ENCODE measurements at regions not wholly inside any gene's neighbourhood (a gene's known extent, or its start where the extent isn't known, plus 50 kb on each side); places are given as distances from the start of the nearest gene placed in this dataset.

DNA sequence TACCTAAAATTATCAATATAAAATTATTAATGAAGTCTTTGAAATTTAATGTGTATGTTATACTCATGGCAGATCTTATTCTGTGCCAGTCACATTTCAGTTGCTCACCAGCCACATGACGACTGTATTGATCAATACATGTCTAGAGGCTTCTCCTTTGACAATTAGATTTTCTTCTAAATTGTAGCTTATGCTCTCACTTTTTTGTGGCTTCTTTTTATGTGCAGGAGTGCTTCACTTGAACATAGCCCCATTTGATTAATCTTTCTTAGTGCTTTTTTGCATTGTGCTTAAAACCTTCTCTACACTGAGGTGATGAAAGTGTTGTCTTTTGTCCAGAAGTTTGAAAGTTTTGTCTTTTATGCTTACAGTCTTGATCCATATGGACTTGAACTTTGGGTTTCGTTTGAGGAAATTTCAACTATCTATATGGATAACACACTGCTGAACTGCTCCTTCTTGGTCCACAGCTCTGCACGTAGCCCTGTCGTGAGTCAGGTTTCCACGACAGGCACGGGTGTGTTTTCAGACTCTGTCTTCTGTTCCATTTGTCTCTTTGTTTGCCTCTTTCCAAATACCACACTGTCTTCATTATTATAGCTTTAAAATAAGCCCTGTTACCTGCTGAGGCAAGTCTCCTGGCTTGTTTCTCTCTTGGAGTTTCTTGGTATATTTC lies 393.9 kb upstream of the CFAP20DC start:
- peak; percentile 29 for DNase-seq

GRCh38 chr3:59442046-59442445 lies 392.2 kb upstream of the CFAP20DC start:
- DNase-seq = no peak

DNA sequence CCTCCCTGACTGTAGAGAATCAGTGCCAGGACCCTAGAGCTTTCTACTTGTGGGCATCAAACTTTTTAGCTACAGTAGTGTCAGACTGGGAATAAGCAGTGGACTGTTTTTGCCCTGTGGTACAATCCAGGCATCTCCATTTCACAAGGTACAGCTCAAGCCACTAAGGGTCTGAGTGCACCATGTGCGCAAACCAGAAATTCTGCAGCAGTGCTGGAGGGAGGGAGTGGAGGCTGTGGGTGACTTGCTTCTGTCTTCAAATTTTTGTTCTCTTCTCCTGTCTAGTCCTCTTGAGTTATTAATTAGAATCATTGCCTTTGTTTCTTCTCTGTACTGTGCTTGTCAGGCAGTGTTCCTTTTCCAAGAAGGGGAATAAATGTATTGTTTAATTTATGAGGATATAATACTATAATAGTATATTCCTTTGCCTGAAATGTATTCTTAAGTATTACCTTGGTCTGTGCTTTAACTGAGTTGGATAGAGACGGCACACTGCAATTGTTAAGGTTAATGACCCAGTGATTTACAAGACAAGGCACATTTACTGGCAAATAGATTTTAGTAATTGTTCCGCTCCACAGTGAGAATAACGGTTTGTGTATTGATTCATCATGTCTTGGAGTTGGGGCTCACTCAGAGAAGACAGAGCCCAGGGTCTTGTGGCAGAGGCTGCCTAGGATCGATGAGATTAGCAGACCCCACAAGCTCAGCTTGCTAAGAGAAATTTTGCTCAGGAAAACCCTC lies 390.6 kb upstream of the CFAP20DC start:
- no peak for DNase-seq

GRCh38 chr3:59438492-59438891 lies 388.7 kb upstream of the CFAP20DC start:
- no peak for DNase-seq

- DNase-seq = no peak
These were observed 386.5 kb upstream of the CFAP20DC start for GRCh38 chr3:59436164-59436958.

- DNase-seq = no peak
These were observed 383.7 kb upstream of the CFAP20DC start for GRCh38 chr3:59433546-59433945.

DNA sequence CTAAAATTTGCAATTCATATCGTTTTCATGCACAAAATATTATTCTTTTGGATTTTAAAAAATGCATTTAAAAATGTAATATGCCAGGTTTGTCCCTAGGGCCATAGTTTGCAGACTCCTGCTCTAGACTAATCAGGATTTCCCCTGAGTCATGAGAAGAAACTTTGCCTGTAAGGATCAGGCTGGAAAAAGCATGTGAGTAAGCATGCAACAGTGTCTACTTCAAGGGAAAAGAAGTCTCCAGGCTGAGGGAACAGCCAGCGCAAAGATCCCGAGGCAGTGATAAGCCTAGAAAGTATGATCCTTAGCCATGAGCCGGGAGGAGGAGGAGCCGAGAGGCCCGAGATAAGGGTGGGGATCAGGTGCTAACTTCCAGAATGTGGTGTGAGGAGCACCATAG lies 382.8 kb upstream of the CFAP20DC start:
- no peak for DNase-seq

GRCh38 chr3:59430341-59430740 lies 380.5 kb upstream of the CFAP20DC start:
- no peak for DNase-seq

DNA sequence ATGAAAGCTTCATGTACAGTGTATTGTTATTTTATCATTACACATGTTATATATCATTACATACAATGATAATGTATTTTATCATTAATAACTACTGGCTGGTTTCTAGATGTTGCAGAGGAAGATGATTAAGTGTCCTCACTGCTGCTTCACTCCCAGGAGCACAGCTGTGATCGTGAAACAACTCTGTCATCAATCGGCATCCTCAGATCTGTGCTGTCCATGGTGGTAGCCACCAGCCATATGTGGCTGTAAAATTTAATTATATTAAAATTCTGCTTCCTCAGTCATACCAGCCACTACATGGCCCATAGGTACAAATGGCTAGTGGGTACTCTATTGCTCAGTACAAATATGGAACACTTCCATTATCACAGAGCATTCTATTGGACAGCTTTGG lies 379.4 kb upstream of the CFAP20DC start:
- no peak for DNase-seq

DNA sequence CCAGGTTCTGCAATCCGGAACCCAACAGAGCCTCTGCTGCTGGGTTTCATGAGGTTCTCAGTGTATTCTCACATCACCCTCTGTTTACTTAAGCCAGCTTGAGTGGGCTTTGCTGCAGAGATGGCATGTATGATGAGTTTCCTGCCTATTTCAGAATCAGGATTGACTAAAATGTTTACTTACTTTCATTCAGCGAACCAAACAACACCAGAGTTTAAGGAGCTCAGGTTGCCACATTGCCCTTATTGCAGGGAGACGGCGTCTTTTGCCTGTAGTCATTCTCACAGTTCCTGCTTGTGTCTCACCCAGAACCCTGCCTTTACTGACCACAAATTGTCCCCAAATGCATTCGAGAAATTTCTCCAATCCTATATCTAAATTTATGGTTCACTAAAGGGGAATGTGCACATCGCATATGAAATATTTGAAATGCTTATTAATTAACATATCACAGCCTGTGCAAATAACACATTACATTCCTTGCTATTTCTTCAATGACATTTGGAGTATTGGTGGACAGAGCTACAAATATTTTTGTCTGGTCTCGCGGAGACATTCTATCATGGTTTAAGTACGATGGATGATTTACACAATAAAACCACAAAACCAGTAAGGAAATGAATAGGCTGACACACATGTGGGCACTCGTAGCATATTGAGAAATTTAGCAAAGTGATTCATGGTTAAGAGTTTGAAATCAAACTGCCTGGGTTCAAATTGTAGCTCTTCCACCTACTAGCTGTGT lies 377.2 kb upstream of the CFAP20DC start:
- peak; percentile 11 for DNase-seq

GRCh38 chr3:59425942-59426341 lies 376.1 kb upstream of the CFAP20DC start:
- peak; percentile 65 for DNase-seq

- no peak for DNase-seq
These were observed 375.5 kb upstream of the CFAP20DC start for GRCh38 chr3:59425371-59425770.

GRCh38 chr3:59424268-59425010 lies 374.6 kb upstream of the CFAP20DC start:
- no peak for DNase-seq

GRCh38 chr3:59423707-59424106 lies 373.9 kb upstream of the CFAP20DC start:
- DNase-seq = no peak

DNA sequence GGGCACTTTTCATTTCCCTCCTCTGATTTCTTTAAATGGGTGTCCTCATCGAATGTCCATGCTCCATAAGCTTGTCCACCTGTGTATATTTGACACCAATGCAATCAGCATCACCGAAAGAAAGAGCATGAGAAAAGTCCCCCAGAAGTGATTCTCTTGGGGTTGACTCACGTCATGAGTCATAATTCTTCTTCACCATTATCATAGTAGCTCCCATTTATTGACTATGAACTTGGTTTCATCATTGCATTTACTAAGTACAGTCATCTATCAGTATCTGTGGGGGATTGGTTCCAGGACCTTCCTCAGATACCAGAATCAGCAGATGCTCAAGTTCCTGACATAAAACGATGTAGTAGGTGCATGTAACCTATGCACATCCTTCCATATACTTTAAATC lies 372.5 kb upstream of the CFAP20DC start:
- DNase-seq = no peak

DNA sequence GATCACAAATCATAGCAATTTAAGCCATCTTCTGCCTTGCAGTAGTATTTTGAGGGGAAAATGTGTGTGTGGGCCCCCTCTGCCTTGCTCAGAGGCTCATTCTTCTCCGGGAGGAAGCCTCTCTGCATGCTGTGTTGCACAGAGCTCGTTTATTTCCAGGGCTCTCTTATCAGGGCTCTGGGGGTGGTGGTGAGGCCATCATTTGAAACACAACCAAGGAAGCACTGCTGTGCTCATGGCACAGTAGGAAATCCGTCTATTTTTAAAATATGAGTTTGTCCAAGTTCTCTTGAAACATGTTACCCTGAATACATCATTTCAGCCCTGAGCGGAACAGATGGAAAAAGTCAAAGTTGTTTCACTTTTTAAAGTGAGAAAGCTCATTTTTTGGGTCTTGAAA lies 369.0 kb upstream of the CFAP20DC start:
- DNase-seq = no peak

- no peak for DNase-seq
These were observed 362.7 kb upstream of the CFAP20DC start for GRCh38 chr3:59412516-59412915.

DNA sequence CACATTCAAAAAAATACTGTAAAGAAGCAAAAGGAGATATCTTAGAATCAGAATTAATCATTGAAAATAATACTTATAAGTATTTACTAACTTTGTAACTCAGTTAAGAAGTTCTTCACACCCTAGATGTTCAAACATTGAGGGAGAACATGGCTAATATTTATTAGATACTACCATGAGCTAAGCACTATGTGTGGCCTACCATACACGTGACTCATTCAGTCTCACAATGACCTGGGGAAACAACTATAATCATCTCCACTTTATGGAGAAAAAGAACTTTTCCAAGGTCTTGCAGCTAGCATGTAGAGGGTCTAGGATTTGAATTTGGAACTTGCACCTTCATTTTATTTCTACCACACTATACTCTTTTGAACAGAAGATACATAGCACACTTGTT lies 361.9 kb upstream of the CFAP20DC start:
- no peak for DNase-seq

DNA sequence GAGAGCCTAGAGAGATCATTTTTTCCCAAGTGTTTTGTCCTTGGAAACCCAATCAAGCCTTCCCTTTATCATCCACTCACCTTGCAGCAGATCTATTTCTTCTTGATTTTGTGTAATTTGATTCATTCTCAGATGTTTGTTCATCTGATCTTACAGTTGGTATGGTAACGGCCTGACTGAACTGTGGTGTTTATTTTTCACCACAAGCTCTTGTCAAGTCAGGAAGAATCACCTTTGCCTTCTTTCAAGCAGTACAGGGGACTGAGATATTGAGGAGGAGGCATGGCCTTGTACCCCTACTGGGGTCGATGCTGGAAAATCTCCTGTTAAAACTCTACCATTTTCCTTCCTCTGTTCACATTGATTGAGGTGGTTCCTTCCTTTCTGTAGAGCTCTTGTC lies 361.4 kb upstream of the CFAP20DC start:
- DNase-seq = no peak

DNA sequence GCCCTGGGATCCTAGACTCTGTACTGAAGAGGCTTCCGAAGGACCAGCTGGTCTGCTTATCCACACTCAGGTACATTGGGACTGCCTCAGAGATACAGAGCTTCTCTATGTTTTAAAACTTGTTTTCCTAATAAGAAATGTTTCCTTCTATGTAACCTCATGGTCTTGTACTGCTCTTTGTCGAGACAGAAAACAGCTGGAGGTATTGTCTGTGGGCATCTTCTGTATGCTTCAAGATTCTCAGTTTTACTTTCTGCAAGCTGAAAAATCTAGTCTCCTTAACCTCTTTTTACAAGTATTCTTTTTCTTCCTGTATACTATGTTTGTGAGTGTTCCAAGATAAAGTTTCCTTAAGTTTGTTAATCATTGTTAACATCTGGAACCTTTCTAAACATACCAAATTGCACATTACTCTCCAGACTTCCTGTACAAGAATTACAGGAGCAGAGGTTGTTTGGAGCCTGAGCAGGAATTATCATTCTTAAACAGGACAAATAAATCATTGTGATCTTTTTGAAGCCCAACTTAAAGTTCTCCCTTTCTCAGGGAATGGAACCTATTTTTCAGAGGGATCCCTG lies 358.3 kb upstream of the CFAP20DC start:
- no peak for DNase-seq

- no peak for DNase-seq
These were observed 357.6 kb upstream of the CFAP20DC start for GRCh38 chr3:59407425-59407824.

DNA sequence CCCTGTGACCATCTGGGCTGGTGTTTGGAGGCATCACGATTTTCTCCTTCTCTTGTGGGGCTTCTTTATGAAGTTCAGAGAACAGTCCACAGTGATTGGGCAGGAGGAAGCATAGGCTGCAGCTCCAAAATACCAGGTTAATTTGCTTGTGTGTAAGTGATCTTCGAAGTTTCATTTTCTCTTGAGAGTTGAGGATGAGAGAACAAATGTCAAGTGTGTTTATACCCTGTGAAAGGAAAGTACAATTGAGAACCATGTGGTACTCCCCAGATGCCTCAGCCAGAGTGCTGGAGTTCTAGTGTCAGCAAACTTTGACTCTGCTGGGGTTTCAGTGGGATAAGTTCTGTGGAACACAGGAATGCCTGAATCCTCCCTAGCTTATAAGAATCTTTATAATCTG lies 357.1 kb upstream of the CFAP20DC start:
- no peak for DNase-seq

Measured in stimulated activated CD4-positive, alpha-beta T cell treated with anti-CD3 and anti-CD28 coated beads, Interleukin-15, amount 100 ng/mL, for 24 hours (primary cell).